Testis (tissue), 2 donors: ENCODE measurements at regions not wholly inside any gene's neighbourhood (a gene's known extent, or its start where the extent isn't known, plus 50 kb on each side); places are given as distances from the start of the nearest gene placed in this dataset.

Experiments
- CTCF ChIP-seq, 3 experiments: fragments of 450-650 bp in 2 of 3; fragments of 200-600 bp in 1 of 3; sonication (generic) in 1 of 3; IDR thresholded peaks; one replicate each; pipeline ENCODE4 v1.5.1; 2016 to 2019; ENCODE audit warnings: antibody characterized with exemption in 3 of 3, mild to moderate bottlenecking in 2 of 3, moderate library complexity in 1 of 3
- POLR2A ChIP-seq: fragments of 450-650 bp; IDR thresholded peaks from one replicate; pipeline ENCODE4 v1.6.1; 2017; ENCODE audit warnings: antibody characterized with exemption, mild to moderate bottlenecking, moderate library complexity

GRCh38 chr4:138317175-138317748 lies 75.1 kb upstream of the SLC7A11 start:
- no peak for TF ChIP-seq CTCF (IDR thresholded peaks at IDR 0.05)
- no peak for TF ChIP-seq POLR2A
